ENCODE measurements at regions not wholly inside any gene's neighbourhood (a gene's known extent, or its start where the extent isn't known, plus 50 kb on each side); places are given as distances from the start of the nearest gene placed in this dataset.
"Not testable (repeated sequence)": the region's sequence is repeated elsewhere in the genome, so short reads cannot be mapped to it uniquely, and the experiment has no call there.

GRCh38 chr9:24776226-24776625 is 230.5 kb upstream of the IZUMO3 start:
- no peak for DNase-seq (ENCODE audit: low read depth)
- H3K4me3 ChIP-seq (ENCODE audit: low read length): no peak overlapping the region
- TF ChIP-seq CTCF (conservative IDR thresholded peaks at IDR 0.05; ENCODE audit: low read depth, low read length): no peak

GRCh38 chr9:24774199-24774598 is 228.5 kb upstream of the IZUMO3 start:
- H3K4me3 ChIP-seq (ENCODE audit: low read length); DNase-seq (ENCODE audit: low read depth): not testable (repeated sequence)

DNA sequence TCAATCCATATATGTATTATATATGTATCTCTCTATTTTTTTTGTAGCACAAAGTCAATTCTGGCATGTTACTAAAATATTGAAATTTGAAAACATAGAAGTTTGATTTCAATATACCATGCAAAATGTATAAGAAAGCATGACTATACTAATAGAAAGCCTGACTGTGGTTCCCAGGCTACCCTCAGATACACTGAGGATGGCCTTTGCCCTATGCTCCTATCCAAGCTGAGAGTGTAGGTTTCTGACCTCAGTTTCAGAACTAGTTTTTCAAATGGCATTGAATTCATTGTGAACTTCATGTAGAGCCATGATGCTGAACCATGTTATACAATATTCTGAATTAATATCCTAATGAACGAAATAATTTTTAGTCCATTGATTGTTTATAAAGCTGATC is 220.4 kb upstream of the IZUMO3 start:
- no peak overlapping the region for H3K4me3 ChIP-seq (ENCODE audit: low read length)
- no peak for TF ChIP-seq CTCF (conservative IDR thresholded peaks at IDR 0.05; ENCODE audit: low read depth, low read length)
- DNase-seq (ENCODE audit: low read depth): no peak

DNA sequence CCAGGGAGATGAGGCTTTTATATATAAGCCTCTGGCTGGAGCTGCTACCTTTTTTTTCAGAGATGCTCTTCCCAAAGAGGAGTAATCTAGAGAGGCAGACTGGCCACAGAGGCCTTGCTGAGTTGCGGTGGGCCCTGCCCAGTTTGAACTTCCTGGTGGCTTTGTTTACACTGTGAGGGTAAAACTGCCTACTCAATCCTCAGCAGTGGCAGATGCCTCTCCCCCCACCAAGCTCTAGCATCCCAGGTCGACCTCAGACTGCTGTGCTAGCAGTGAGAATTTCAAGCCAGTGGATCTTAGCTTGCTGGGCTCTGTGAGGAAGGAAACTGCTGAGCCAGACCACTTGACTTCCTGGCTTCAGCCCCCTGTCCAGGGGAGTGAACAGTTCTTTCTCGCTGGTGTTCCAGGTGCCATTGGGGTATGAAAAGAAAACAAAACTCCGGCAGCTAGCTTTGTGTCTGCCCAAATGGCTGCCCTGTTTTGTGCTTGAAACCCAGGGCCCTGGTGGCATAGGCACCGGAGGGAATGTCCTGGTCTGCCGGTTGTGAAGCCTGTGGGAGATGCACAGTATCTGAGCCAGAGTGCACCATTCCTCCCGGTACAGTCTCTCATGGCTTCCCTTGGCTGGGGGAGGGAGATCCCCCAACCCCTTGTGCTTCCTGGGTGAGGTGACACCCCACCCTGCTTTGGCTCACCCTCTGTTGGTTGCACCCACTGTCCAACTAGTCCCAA is 219.5 kb upstream of the IZUMO3 start:
- no peak overlapping the region for H3K4me3 ChIP-seq (ENCODE audit: low read length)
- no peak for DNase-seq (ENCODE audit: low read depth)
- no peak for TF ChIP-seq CTCF (conservative IDR thresholded peaks at IDR 0.05; ENCODE audit: low read depth, low read length)

DNA sequence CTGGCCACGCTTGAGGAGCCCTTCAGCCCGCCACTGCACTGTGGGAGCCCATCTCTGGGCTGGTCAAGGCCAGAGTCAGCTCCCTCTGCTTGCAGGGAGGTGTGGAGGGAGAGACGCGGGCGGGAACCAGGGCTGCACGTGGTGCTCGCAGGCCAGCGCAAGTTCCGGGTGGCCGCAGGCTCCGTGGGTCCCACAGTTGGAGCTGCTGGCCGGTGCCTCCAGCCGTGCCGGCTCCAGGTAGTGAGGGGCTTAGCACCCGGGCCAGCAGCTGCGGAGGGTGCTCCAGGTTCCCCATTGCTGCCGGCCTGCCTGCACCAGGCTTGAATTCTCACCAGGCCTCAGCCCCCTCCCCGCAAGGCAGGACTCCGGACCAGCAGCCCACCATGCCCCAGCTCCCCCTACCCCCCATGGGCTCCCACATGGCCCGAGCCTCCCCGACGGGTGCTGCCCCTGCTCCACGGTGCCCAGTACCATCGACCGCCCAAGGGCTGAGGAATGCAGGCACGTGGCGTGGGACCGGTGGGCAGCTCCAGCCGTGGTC is 192.8 kb upstream of the IZUMO3 start:
- no peak for TF ChIP-seq CTCF (conservative IDR thresholded peaks at IDR 0.05; ENCODE audit: low read depth, low read length)
- no peak for DNase-seq (ENCODE audit: low read depth)
- no peak overlapping the region for H3K4me3 ChIP-seq (ENCODE audit: low read length)

DNA sequence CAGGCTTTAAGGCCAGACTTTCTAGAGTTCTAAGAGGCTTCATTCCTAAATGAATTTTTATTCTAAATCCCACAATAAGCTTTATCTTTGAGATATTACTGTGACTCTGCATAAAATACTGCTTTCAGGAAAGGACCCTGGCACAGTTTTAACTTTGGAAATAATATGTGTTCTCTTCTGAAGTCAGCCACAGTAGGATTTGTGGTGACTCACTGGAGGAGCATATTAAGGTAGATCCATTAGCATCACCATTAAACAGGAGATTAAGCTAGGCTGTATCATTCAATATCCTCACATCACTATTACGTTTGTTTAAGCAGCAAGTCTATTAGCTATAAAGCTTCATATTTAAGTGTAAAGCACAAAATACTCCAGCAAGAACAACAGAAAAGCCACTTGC is 186.1 kb upstream of the IZUMO3 start:
- TF ChIP-seq CTCF (conservative IDR thresholded peaks at IDR 0.05; ENCODE audit: low read depth, low read length): no peak
- H3K4me3 ChIP-seq (ENCODE audit: low read length): no peak overlapping the region
- DNase-seq (ENCODE audit: low read depth): no peak

DNA sequence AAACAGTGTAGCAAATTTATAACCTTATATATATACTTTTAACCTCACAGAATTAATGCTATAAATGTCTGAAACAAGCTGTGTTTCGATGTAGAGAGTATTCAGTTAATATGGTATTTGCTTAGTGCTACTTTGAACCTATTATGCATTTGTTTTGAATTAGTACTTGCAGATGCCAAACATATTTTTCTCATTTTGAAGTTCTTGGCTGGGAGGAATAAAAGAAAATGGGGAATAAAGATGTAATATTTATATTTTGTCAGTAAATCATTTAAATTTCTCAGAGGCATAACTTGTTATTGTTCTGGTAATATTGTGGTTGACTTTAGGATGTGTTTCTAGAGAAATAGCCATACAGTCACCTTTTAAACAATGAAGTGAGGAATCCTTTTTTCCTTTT is 175.9 kb upstream of the IZUMO3 start:
- no peak for DNase-seq (ENCODE audit: low read depth)
- no peak overlapping the region for H3K4me3 ChIP-seq (ENCODE audit: low read length)
- TF ChIP-seq CTCF (conservative IDR thresholded peaks at IDR 0.05; ENCODE audit: low read depth, low read length): no peak

Data from retinal pigment epithelial cell (primary cell).